ENCODE measurements at regions not wholly inside any gene's neighbourhood (a gene's known extent, or its start where the extent isn't known, plus 50 kb on each side); places are given as distances from the start of the nearest gene placed in this dataset.

DNA sequence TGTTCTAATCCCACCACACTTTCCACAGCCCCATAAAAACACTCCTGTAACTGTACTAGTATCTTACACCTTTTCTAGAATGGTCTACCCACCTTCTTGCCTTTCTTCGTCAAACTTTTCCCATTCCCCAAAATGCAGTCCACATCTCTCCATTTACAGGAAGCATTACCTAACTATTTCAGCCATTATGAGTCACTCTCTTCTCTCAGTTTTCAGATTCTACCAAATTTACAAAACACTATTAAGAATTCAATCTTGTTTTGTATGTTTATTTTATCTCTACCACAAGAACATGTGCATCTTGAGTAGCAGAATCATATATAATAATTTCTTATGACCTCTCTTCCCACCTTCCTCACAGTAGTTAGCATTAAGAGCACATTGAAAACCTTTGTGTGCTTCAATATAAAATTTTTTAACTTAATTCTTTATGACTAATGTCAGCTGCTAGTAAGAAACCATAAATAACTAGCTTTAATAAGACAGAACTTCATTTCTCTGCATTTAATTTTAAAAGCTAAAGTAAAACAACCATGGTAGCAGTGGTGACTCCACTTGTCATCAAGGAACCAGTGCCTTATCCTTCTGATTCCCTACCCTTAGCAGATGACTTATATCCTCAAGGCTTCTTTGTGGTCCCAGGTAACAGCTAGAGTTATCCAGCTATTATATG, 56.6 kb upstream of the MAP2 start:
- H3K9me2 ChIP-seq (ENCODE audit: insufficient read depth, low read length): no peaks in the 10 kb centered on the region
- no peaks in the 10 kb centered on the region for H3K36me3 ChIP-seq (ENCODE audit: insufficient read depth, low read length)
- TF ChIP-seq EZH2phosphoT487 (IDR thresholded peaks at IDR 0.05; ENCODE audit: borderline replicate concordance, low read depth, low read length) (no peak), CTCF (conservative IDR thresholded peaks at IDR 0.05; ENCODE audit: low read length) (no peak)
- no peaks in the 10 kb centered on the region for H3K9me3 ChIP-seq (ENCODE audit: low read length)
- no peak for DNase-seq (ENCODE audit: low spot score)
- no peaks in the 10 kb centered on the region for H3K4me1 ChIP-seq (ENCODE audit: insufficient read depth, low read length, poor library complexity, severe bottlenecking)
- BruUV-seq (replicated peaks): no TSS peak
- H3K4me2 ChIP-seq (ENCODE audit: low read length): no peak overlapping the region
- no peaks in the 10 kb centered on the region; the same call in 1 of the 2 replicates for H4K20me1 ChIP-seq (ENCODE audit: insufficient read depth, low read length)
- POLR2A ChIA-PET: interaction anchor here (1.1 to 2.1 kb wide), 3 partner anchors 9 to 32 kb away, joined by 3 to 8 read pairs (median 3); no protein-coding TSS in a partner anchor
- no peaks in the 10 kb centered on the region for H3K79me2 ChIP-seq (ENCODE audit: insufficient read depth, low read depth, low read length)
- no peak overlapping the region for H3K27ac ChIP-seq (ENCODE audit: low read depth, low read length, poor library complexity, severe bottlenecking)
- H3K4me3 ChIP-seq (ENCODE audit: low read depth, low read length, poor library complexity, severe bottlenecking): no peak overlapping the region
- H2AFZ ChIP-seq (ENCODE audit: low read length): no peak overlapping the region
- CTCF ChIA-PET (ENCODE audit: unreplicated experiment): no interaction called here
- intact Hi-C loops (cut with micrococcal nuclease; ENCODE audit: unreplicated experiment): loop anchor here (1.0 kb wide), 1 partner anchor 13 kb away; no protein-coding TSS in a partner anchor

DNA sequence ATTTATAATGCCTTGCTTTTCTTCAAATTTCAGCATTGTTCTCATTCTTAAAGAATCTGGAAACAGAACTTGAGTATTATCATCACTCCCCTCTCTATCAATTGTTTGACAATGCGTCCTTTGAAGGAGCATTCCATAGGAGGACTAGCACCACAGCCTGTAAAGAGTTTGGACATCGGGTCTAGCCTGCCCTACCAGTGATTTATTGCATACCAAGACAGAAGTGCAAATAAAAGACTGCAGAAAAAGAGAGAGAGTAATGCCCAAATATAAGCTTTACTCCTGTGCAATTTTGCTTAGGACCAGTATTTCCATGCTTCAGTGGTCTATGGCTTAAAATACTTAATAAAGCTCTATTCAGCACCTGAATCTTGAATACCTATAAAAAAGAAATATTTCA, 55.4 kb upstream of the MAP2 start:
- H3K4me2 ChIP-seq (ENCODE audit: low read length): no peak overlapping the region

More for the DNA sequence above, 55.4 kb upstream of the MAP2 start:
- Histone ChIP-seq H3K4me1 (ENCODE audit: insufficient read depth, low read length, poor library complexity, severe bottlenecking) (no peaks in the 10 kb centered on the region), H3K4me3 (ENCODE audit: low read depth, low read length, poor library complexity, severe bottlenecking) (no peak overlapping the region), H3K36me3 (ENCODE audit: insufficient read depth, low read length) (no peaks in the 10 kb centered on the region), H2AFZ (ENCODE audit: low read length) (no peak overlapping the region), H3K79me2 (ENCODE audit: insufficient read depth, low read depth, low read length) (no peaks in the 10 kb centered on the region), H4K20me1 (ENCODE audit: insufficient read depth, low read length) (no peaks in the 10 kb centered on the region; the same call in 1 of the 2 replicates), H3K27ac (ENCODE audit: low read depth, low read length, poor library complexity, severe bottlenecking) (no peak overlapping the region), H3K9me2 (ENCODE audit: insufficient read depth, low read length) (no peaks in the 10 kb centered on the region), H3K9me3 (ENCODE audit: low read length) (no peaks in the 10 kb centered on the region)
- BruUV-seq (replicated peaks): no TSS peak
- ChIA-PET CTCF (ENCODE audit: unreplicated experiment) (no interaction called here), POLR2A (interaction anchor here (1.1 to 2.1 kb wide), 3 partner anchors 9 to 33 kb away, joined by 3 to 8 read pairs (median 3); no protein-coding TSS in a partner anchor)
- TF ChIP-seq CTCF (conservative IDR thresholded peaks at IDR 0.05; ENCODE audit: low read length) (no peak), EZH2phosphoT487 (IDR thresholded peaks at IDR 0.05; ENCODE audit: borderline replicate concordance, low read depth, low read length) (no peak)
- no peak for DNase-seq (ENCODE audit: low spot score)
- intact Hi-C loops (cut with micrococcal nuclease; ENCODE audit: unreplicated experiment): no loop called here
